Upper lobe of left lung (tissue), 6 donors: ENCODE measurements at regions not wholly inside any gene's neighbourhood (a gene's known extent, or its start where the extent isn't known, plus 50 kb on each side); places are given as distances from the start of the nearest gene placed in this dataset.
"Not testable (repeated sequence)": the region's sequence is repeated elsewhere in the genome, so short reads cannot be mapped to it uniquely, and the experiment has no call there.

Source experiments
- ATAC-seq, 2 donors: fragments of 200-7000 bp; cut with Tn5 transposase; one replicate each; pipeline ENCODE4 v1.9.1; 2022; ENCODE audit warnings: mild to moderate bottlenecking in 2 of 2, moderate library complexity in 2 of 2; ENCODE audit not compliant: low FRiP score in 2 of 2
- DNase-seq, 2 donors: peaks; one replicate each; pipeline ENCODE4 v3.0.0-alpha.2; 2019 to 2020
- H3K27ac ChIP-seq, 4 donors: fragments of 200-600 bp; sonication (generic); one replicate each; pipeline ENCODE4 v1.5.1; 2016 to 2019
- H3K27me3 ChIP-seq, 4 donors: fragments of 200-600 bp; sonication (generic); one replicate each; pipeline ENCODE4 v1.5.1; 2017 to 2019
- H3K36me3 ChIP-seq, 4 donors: fragments of 200-600 bp; sonication (generic); one replicate each; pipeline ENCODE4 v1.5.1; 2016 to 2019
- H3K4me1 ChIP-seq, 4 donors: fragments of 200-600 bp; sonication (generic); one replicate each; pipeline ENCODE4 v1.5.1; 2018 to 2019
- H3K4me3 ChIP-seq, 4 donors: fragments of 200-600 bp; sonication (generic); one replicate each; pipeline ENCODE4 v1.5.1; 2017 to 2019; ENCODE audit warnings: mild to moderate bottlenecking in 2 of 4, moderate library complexity in 1 of 4
- H3K9me3 ChIP-seq, 4 donors: fragments of 200-600 bp; sonication (generic); one replicate each; pipeline ENCODE4 v1.5.1; 2018 to 2019
- CTCF ChIP-seq, 6 experiments: fragments of 450-650 bp in 4 of 6; fragments of 200-600 bp in 2 of 6; sonication (generic) in 2 of 6; IDR thresholded peaks; one replicate each; pipeline ENCODE4 v1.5.1; 2016 to 2019; ENCODE audit warnings: antibody characterized with exemption in 6 of 6
- EP300 ChIP-seq, 4 donors: sonication (generic); formaldehyde crosslinking; IDR thresholded peaks; one replicate each; pipeline ENCODE4 v1.5.1; 2017; ENCODE audit warnings: antibody characterized with exemption in 4 of 4, control low read depth in 2 of 4
- POLR2A ChIP-seq, 4 donors: fragments of 450-650 bp; IDR thresholded peaks; one replicate each; pipeline ENCODE4 v1.5.1; 2016 to 2017; ENCODE audit warnings: antibody characterized with exemption in 4 of 4, mild to moderate bottlenecking in 2 of 4
- POLR2AphosphoS5 ChIP-seq, 2 donors: sonication (generic); formaldehyde crosslinking; IDR thresholded peaks; one replicate each; pipeline ENCODE4 v1.5.1; 2017; ENCODE audit warnings: antibody characterized with exemption in 2 of 2
- WGBS, 2 donors: methylation state at CpG; one replicate each; pipeline ENCODE4 v1.1.5; 2017 to 2018; 5-methylcytosine and 5-hydroxymethylcytosine counted together
- donor health status: DM: no; HTN: no; CAD: no; lungs with moderate emphysema.
- donor health status: DM: no; HTN: yes; CAD: no; lungs with severe emphysema.

DNA sequence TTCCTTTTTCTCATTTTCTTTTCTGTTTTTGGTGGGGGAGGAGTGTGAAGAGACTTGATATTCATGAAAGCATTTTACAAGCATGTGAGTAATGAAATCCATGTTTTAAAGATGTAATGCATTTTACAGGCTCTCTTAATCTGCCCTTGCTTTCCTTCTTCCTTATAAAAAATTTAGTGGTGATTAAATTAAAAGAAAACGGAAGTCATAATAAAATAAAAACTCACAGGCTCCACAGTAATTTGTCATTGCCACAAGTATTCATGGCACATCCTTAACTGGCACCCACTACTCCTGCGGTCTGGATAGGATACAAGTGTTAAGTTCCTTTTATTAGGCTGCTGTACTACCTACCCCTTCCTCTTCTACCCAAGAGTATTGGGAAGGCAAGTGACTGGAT lies 241.2 kb downstream of the SLC4A3 start:
- Histone ChIP-seq H3K4me1 (no peaks in the 10 kb centered on the region), H3K27me3 (no peaks in the 10 kb centered on the region), H3K9me3 (no peaks in the 10 kb centered on the region), H3K27ac (no peak overlapping the region), H3K4me3 (no peak overlapping the region), H3K36me3 (no peaks in the 10 kb centered on the region)
- 88 to 89% methylated on average over 2 of the region's 2 CpGs for WGBS, 2 donors
- TF ChIP-seq POLR2AphosphoS5 (IDR thresholded peaks at IDR 0.05), result no peak
- TF ChIP-seq CTCF (IDR thresholded peaks at IDR 0.05), result no peak
- TF ChIP-seq EP300 (IDR thresholded peaks at IDR 0.05), result no peak
- TF ChIP-seq POLR2A (IDR thresholded peaks at IDR 0.05), result no peak
- ATAC-seq (no peak), DNase-seq (no peak)

GRCh38 chr2:219870041-219870440 lies 242.6 kb downstream of the SLC4A3 start:
- H3K27ac ChIP-seq, result no peak overlapping the region
- no peaks in the 10 kb centered on the region for H3K9me3 ChIP-seq
- TF ChIP-seq POLR2A (IDR thresholded peaks at IDR 0.05), result no peak
- no peak for TF ChIP-seq CTCF (IDR thresholded peaks at IDR 0.05)
- TF ChIP-seq POLR2AphosphoS5 (IDR thresholded peaks at IDR 0.05), result no peak
- TF ChIP-seq EP300 (IDR thresholded peaks at IDR 0.05), result no peak
- 59 to 66% methylated on average over 3 of the region's 3 CpGs for WGBS, 2 donors
- ATAC-seq, result peak in 1 of 2 donors; percentile 54
- H3K4me3 ChIP-seq, result no peak overlapping the region
- no peaks in the 10 kb centered on the region for H3K27me3 ChIP-seq
- H3K4me1 ChIP-seq, result no peaks in the 10 kb centered on the region
- H3K36me3 ChIP-seq, result no peaks in the 10 kb centered on the region
- no peak for DNase-seq

DNA sequence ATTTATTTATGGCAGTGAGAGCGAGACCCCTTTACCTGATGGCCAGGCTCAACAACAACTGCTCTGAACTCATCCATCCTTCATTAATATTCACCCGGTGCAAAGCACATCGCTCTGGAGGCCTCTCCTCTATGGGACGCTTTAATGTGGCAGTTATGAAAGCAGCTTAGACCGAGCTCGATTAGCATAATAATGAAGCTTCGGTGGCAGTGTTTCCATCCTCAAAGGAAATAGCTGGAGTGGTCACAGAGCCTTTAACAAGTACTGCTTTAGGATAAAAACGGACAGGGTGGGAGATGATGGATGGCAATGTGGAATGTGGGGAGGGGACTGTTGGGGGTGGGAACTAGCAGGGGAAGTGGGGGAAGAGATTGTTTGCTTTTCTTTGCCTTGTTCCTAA lies 243.9 kb downstream of the SLC4A3 start:
- Histone ChIP-seq H3K9me3 (no peaks in the 10 kb centered on the region), H3K36me3 (no peaks in the 10 kb centered on the region), H3K4me1 (no peaks in the 10 kb centered on the region), H3K4me3 (no peak overlapping the region), H3K27me3 (no peaks in the 10 kb centered on the region), H3K27ac (no peak overlapping the region)
- TF ChIP-seq POLR2AphosphoS5 (IDR thresholded peaks at IDR 0.05), result no peak
- no peak for TF ChIP-seq CTCF (IDR thresholded peaks at IDR 0.05)
- TF ChIP-seq EP300 (IDR thresholded peaks at IDR 0.05), result no peak
- TF ChIP-seq POLR2A (IDR thresholded peaks at IDR 0.05), result no peak
- DNase-seq (no peak), ATAC-seq (no peak)
- WGBS, 2 donors, result 57 to 63% methylated on average over 8 of the region's 8 CpGs

DNA sequence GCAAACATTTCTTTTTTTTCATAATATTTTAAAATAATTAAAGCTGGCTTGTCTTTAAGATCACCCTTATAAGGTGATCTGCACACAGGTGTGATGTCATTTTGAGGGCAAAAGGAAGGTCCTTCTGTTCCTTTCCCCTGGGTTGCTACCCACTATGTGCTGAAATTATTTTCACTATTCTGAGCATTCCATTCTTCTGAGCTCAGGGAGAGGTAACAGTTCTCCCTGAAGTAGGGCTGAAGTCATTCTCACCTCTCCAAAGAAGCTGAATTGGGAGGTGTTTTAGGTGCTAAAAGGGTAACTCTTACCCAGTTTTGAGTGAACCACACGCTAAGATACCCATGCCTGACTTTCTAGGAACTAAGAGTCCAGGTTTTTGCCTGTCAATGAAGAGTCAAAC lies 247.6 kb downstream of the SLC4A3 start:
- ATAC-seq (no peak), DNase-seq (no peak)
- no peak overlapping the region for H3K27ac ChIP-seq
- TF ChIP-seq POLR2A (IDR thresholded peaks at IDR 0.05) (no peak), EP300 (IDR thresholded peaks at IDR 0.05) (no peak), CTCF (IDR thresholded peaks at IDR 0.05) (no peak), POLR2AphosphoS5 (IDR thresholded peaks at IDR 0.05) (no peak)
- H3K4me1 ChIP-seq, result no peaks in the 10 kb centered on the region
- no peak overlapping the region for H3K4me3 ChIP-seq
- no peaks in the 10 kb centered on the region for H3K36me3 ChIP-seq
- no peaks in the 10 kb centered on the region for H3K27me3 ChIP-seq
- no peaks in the 10 kb centered on the region for H3K9me3 ChIP-seq
- 67 to 90% methylated on average over 1 of the region's 1 CpG for WGBS, 2 donors

DNA sequence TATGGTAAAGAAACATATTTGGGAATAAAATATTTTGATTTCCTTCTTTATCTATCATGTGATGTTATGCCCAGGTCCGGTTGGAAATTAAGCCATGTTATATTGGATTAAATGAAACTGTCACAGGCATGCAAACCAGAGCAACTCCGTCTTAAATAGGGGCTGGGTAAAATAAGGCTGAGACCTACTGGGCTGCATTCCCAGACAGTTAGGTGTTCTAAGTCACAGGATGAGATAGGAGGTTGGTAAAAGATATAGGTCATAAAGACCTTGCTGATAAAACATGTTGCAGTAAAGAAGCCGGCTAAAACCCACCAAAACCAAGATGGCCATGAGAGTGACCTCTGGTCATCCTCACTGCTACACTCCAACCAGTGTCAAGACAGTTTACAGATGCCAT lies 248.6 kb downstream of the SLC4A3 start:
- not testable (repeated sequence) for H3K9me3 ChIP-seq, H3K27ac ChIP-seq, H3K27me3 ChIP-seq, DNase-seq, H3K36me3 ChIP-seq, H3K4me3 ChIP-seq, H3K4me1 ChIP-seq, ATAC-seq
- 62 to 85% methylated on average over 3 of the region's 3 CpGs for WGBS, 2 donors
